GM13976 (cell line): ENCODE measurements at regions not wholly inside any gene's neighbourhood (a gene's known extent, or its start where the extent isn't known, plus 50 kb on each side); places are given as distances from the start of the nearest gene placed in this dataset.
A peak's percentile ranks its signal among the peaks of the same experiment; 100 is the strongest.
"Not testable (repeated sequence)": the region's sequence is repeated elsewhere in the genome, so short reads cannot be mapped to it uniquely, and the experiment has no call there.

Experiments used
- DNase-seq: peaks from one replicate; pipeline ENCODE4 v3.0.0; 2012; ENCODE audit warnings: low spot score
- CTCF ChIP-seq: IDR thresholded peaks from 2 replicates; pipeline ENCODE4 v1.5.1; 2012; ENCODE audit warnings: borderline replicate concordance, mild to moderate bottlenecking; ENCODE audit not compliant: insufficient read depth; ENCODE audit errors: extremely low read depth, missing control alignments, control extremely low read depth
- in situ Hi-C: fragments of 300-500 bp; cut with MboI; formaldehyde crosslinking; loops from one replicate; pipeline ENCODE4 v1.12.0; 2022; ENCODE audit warnings: low sequenced_read_pairs, mixed read lengths, inconsistent platforms; ENCODE audit not compliant: unreplicated experiment

- TF ChIP-seq CTCF: no peak
- DNase-seq: peak; percentile 7
- in situ Hi-C loops: no loop called here
Observed at GRCh38 chr7:112982441-112983063, 104.1 kb downstream of the GPR85 start.

GRCh38 chr7:112981966-112982365 is 104.7 kb downstream of the GPR85 start:
- DNase-seq: no peak
- TF ChIP-seq CTCF: no peak
- in situ Hi-C loops: no loop called here

- DNase-seq, in situ Hi-C loops: not testable (repeated sequence)
Observed at GRCh38 chr7:112979055-112979454, 107.6 kb downstream of the GPR85 start.

DNA sequence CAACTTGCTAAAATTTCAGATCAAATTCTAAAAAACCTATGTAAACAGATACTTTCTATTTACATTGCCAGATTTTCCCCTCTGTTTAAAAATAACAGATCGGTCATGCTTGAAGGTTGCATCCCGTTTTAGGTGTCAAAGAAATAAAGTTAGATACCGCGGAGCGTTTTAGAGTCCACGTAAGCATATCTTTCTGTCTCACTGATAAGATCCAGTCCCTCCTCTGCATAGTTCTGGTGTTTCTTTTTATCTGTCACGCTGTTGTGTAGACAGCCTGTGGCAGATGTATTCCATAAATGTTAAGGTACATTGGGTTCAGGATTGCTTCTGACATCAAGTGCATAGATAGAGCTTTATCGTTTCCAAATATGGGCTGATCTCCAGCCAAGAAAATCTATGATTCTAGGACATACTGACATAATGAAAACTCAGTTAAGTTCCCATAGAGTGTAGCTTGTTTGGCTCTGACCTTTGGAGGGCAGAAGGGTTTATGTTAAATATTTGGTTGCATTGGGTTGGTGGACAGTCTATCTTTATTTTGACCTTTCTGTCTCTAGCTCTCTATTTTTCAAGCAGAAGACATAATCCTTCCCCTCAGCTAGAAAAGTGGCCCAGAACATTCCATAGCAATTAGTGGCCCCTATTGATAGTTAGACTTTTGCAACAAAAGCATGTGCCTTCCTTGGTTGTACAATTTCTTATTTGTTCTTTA is 109.2 kb downstream of the GPR85 start:
- in situ Hi-C loops, DNase-seq: not testable (repeated sequence)

DNA sequence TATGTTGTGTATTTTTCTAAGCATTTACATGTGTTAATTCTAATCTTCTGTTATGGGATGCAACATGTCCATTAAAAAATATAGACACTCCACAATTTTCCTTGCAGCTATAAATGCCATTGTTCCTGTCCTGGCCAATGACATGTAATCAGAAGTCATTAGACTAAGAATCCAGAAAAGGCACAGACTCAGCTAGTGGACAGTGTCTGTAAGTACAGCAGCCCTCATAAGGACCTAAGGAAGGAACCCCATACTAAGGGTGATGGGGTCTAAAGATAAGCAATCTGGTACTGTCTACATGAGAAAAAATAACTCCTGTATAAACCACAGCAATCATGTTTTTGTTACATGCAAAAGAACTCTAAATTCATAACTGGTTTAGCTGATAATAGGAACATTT is 115.9 kb downstream of the GPR85 start:
- in situ Hi-C loops: no loop called here
- DNase-seq: no peak
- TF ChIP-seq CTCF: no peak

DNA sequence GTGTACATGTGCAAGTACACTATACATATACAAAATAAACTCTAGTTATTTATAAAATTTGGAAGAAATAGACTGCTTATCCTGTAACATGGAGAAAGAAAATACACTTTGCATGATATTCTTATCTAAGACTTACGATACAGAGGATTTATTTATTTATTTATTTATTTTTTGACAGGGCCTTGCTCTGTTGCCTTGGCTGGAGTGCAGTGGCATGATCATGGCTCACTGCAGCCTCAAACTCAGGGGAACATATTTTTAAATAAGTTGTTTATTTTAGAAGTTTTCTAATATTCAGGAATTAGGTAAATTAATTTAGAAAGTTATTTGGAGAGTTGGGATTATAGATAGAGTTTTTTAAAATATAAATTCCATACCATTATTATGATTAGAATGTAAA is 116.7 kb downstream of the GPR85 start:
- no peak for DNase-seq
- no peak for TF ChIP-seq CTCF
- in situ Hi-C loops: no loop called here

DNA sequence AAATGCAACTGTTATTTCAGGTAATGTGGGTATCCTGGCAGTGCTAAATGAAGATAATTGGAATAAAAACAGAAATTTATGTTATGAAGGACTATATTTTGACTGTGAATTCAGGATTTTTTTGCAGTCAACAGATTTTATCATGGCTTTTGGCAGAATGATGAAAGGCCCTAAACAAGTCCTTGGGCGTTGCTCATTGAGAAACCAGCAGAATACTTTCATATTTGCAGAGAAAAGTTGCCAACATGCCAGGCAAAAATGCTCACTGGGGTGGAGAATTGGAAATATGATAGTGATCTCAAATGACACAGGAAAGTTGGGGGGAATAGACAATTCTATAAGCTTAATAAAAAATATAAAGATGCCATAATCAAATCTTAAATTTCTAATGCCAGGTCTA is 121.1 kb downstream of the GPR85 start:
- TF ChIP-seq CTCF: no peak
- in situ Hi-C loops: no loop called here
- DNase-seq: no peak
